ENCODE measurements at regions not wholly inside any gene's neighbourhood (a gene's known extent, or its start where the extent isn't known, plus 50 kb on each side); places are given as distances from the start of the nearest gene placed in this dataset.

GRCh38 chr2:41853427-41854191, 194.2 kb upstream of the PKDCC start:
- TF ChIP-seq POLR2A (IDR thresholded peaks at IDR 0.05; ENCODE audit: low read depth, low read length) (no peak), POLR2AphosphoS5 (IDR thresholded peaks at IDR 0.05; ENCODE audit: low read depth, low read length) (no peak)
